Astrocyte (in vitro differentiated cells and primary cell): ENCODE measurements at regions not wholly inside any gene's neighbourhood (a gene's known extent, or its start where the extent isn't known, plus 50 kb on each side); places are given as distances from the start of the nearest gene placed in this dataset.

Source experiments
- CTCF ChIP-seq: IDR thresholded peaks from 2 replicates; pipeline ENCODE4 v1.5.1; 2011; ENCODE audit warnings: low read depth, mild to moderate bottlenecking, inconsistent platforms, low read length, moderate library complexity; ENCODE audit not compliant: insufficient read depth
- EZH2 ChIP-seq: IDR thresholded peaks from 2 replicates; pipeline ENCODE4 v1.6.1; 2012; ENCODE audit warnings: mild to moderate bottlenecking, low read length, inconsistent platforms; ENCODE audit not compliant: insufficient read depth

GRCh38 chr1:229139331-229140118 is 131.4 kb upstream of the RAB4A start:
- TF ChIP-seq CTCF (no peak), EZH2 (no peak)
